ENCODE measurements at regions not wholly inside any gene's neighbourhood (a gene's known extent, or its start where the extent isn't known, plus 50 kb on each side); places are given as distances from the start of the nearest gene placed in this dataset.
A peak's percentile ranks its signal among the peaks of the same experiment; 100 is the strongest.

DNA sequence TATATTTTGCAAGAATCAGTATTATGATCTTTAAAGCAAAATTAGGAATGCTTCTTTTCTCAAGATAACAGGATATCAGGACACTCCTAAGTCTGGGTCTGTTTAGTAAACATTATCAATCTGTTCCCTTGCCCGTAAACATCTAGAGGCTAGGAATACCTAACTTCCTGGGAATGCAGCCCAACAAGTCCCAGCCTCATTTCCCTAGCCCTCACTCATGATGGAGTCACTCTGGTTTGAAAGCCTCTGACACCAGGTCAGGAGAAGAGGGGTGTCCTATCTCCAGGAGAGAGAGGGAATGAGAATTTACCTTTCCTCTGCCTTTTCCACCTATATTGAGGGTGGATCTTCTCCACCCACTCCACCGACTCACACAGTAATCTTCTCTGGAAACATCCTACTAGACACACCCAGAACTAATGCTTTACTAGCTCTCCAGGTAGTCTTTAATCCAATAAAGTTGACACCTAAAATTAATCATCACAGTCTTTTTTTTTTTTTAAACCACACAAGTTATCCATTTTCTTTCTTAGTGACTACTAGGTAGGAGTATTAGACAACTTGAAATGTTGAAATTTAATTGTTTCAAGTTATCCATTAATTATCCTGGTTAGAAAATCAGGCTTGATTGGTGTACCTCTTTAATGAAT, 659.3 kb downstream of the USP25 start:
- H3F3A ChIP-seq (ENCODE audit: insufficient read depth): no peaks in the 10 kb centered on the region
- H3K27ac ChIP-seq: no peak overlapping the region
- no peak overlapping the region for H3K4me2 ChIP-seq (ENCODE audit: unreplicated experiment)
- no peak overlapping the region for H3K4me3 ChIP-seq
- no peaks in the 10 kb centered on the region for H3K27me3 ChIP-seq (replicated peaks; ENCODE audit: insufficient read depth)
- H3K36me3 ChIP-seq (ENCODE audit: low read depth): no peaks in the 10 kb centered on the region
- no peak overlapping the region for H2AFZ ChIP-seq
- TF ChIP-seq EZH2 (IDR thresholded peaks at IDR 0.05; ENCODE audit: insufficient read depth, poor library complexity, severe bottlenecking) (no peak), EZH2phosphoT487 (IDR thresholded peaks at IDR 0.05; ENCODE audit: insufficient read depth, low read depth) (no peak)
- in situ Hi-C loops (cut with MboI): no loop called here
- no peaks in the 10 kb centered on the region for H3K9me3 ChIP-seq (ENCODE audit: low read depth)
- DNase-seq: no peak
- no peaks in the 10 kb centered on the region for H3K4me1 ChIP-seq (ENCODE audit: insufficient read depth)
- no peak overlapping the region for H3K9ac ChIP-seq
- no peaks in the 10 kb centered on the region for H3K9me2 ChIP-seq (ENCODE audit: insufficient read depth)
- 75 to 81% methylated on average over 2 of the region's 2 CpGs for WGBS, 2 experiments (ENCODE audit: low coverage in 1 of 2, low lambda C conversion rate in 2 of 2, missing lambda C conversion rate in 2 of 2)
- 0 out of 2 replicates have a peak, but pooled peaks cover 2% of the 10 kb centered on the region for H3K79me2 ChIP-seq (ENCODE audit: insufficient read depth)
- H4K20me1 ChIP-seq (ENCODE audit: insufficient read depth): no peaks in the 10 kb centered on the region

DNA sequence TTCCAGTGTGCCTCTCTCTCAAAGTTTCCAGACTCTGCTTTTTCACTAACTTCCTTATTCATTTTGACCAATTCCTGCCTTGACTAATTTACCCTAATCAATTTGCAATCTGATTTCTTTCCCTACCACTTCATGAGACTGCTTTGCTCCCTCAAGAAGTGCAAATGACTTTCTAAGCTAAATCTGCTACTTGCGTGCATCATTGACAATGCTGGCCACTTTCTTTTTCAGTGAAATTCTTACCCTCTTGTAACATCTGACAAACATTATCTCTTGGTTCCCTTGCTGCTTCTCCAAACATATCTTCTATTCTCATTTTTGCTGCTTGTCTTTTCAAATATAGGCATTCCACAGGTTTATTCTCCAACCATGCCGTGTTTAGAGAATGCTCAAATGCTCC, 659.9 kb downstream of the USP25 start:
- Histone ChIP-seq H3K4me1 (ENCODE audit: insufficient read depth) (no peaks in the 10 kb centered on the region), H3K9me3 (ENCODE audit: low read depth) (no peaks in the 10 kb centered on the region), H3K36me3 (ENCODE audit: low read depth) (no peaks in the 10 kb centered on the region), H3K9ac (no peak overlapping the region), H3K4me2 (ENCODE audit: unreplicated experiment) (no peak overlapping the region), H4K20me1 (ENCODE audit: insufficient read depth) (no peaks in the 10 kb centered on the region), H3F3A (ENCODE audit: insufficient read depth) (no peaks in the 10 kb centered on the region), H3K9me2 (ENCODE audit: insufficient read depth) (no peaks in the 10 kb centered on the region), H3K27me3 (replicated peaks; ENCODE audit: insufficient read depth) (no peaks in the 10 kb centered on the region), H3K4me3 (no peak overlapping the region), H3K79me2 (ENCODE audit: insufficient read depth) (0 out of 2 replicates have a peak, but pooled peaks cover 4% of the 10 kb centered on the region), H2AFZ (no peak overlapping the region), H3K27ac (no peak overlapping the region)
- in situ Hi-C loops (cut with MboI): no loop called here
- WGBS, 2 experiments (ENCODE audit: low coverage in 1 of 2, low lambda C conversion rate in 2 of 2, missing lambda C conversion rate in 2 of 2): 54 to 66% methylated on average over 2 of the region's 2 CpGs
- DNase-seq: no peak
- no peak for TF ChIP-seq EZH2phosphoT487 (IDR thresholded peaks at IDR 0.05; ENCODE audit: insufficient read depth, low read depth)
- no peak for TF ChIP-seq EZH2 (IDR thresholded peaks at IDR 0.05; ENCODE audit: insufficient read depth, poor library complexity, severe bottlenecking)

DNA sequence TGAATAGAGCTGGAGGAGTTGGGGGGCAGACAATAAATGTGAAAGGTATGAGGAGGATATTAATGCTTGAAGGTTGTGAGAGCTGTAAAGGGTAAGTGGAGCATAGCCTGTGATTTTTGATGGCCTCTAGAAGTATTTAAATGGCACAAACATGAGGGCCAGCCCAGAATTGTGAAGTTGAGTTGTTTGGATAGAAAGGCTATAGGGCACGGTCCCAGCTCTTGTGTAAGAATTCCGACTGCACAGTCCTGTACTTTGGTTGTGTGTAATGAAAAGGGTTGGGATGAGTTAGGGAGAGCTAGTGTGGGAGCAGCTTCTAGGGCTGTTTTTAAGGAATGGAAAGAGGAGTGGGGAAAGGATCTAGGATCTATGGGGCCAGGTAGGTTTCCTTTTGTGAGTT, 665.5 kb downstream of the USP25 start:
- Histone ChIP-seq H3K4me3 (no peak overlapping the region), H3K9me3 (ENCODE audit: low read depth) (no peaks in the 10 kb centered on the region), H4K20me1 (ENCODE audit: insufficient read depth) (no peaks in the 10 kb centered on the region), H3K27ac (no peak overlapping the region), H3K4me2 (ENCODE audit: unreplicated experiment) (no peak overlapping the region), H3F3A (ENCODE audit: insufficient read depth) (peaks cover 8% of the 10 kb centered on the region; the same call in 1 of the 2 replicates), H3K79me2 (ENCODE audit: insufficient read depth) (peaks cover 4% of the 10 kb centered on the region; the same call in 1 of the 2 replicates), H3K36me3 (ENCODE audit: low read depth) (no peaks in the 10 kb centered on the region), H3K4me1 (ENCODE audit: insufficient read depth) (0 out of 2 replicates have a peak, but pooled peaks cover 3% of the 10 kb centered on the region), H2AFZ (no peak overlapping the region), H3K27me3 (replicated peaks; ENCODE audit: insufficient read depth) (no peaks in the 10 kb centered on the region), H3K9ac (no peak overlapping the region), H3K9me2 (ENCODE audit: insufficient read depth) (no peaks in the 10 kb centered on the region)
- WGBS, 2 experiments (ENCODE audit: low coverage in 1 of 2, low lambda C conversion rate in 2 of 2, missing lambda C conversion rate in 2 of 2): 55 to 59% methylated on average over 2 of the region's 2 CpGs
- in situ Hi-C loops (cut with MboI): no loop called here
- no peak for DNase-seq
- no peak for TF ChIP-seq EZH2phosphoT487 (IDR thresholded peaks at IDR 0.05; ENCODE audit: insufficient read depth, low read depth)
- TF ChIP-seq EZH2 (IDR thresholded peaks at IDR 0.05; ENCODE audit: insufficient read depth, poor library complexity, severe bottlenecking): no peak

DNA sequence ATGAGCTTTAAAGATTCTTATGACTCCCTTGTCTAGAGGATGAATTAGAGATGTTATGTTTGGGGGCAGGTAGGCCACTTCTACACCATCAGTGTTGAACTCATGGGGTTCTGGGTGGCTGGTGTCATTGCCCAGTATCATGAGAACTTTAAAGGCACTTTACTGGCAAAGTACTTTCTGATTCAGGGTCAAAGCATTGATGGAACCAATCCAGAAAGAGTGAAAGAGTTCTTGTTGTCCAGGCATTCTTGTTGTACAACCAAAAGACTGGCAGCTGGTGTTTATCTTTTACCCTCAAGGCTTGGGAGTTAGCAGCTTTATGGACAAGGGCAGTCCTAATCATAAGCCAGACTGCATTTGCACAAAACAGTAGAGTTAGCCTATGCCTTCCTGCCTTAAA, 673.0 kb downstream of the USP25 start:
- DNase-seq: peak; percentile 14
- Histone ChIP-seq H3K4me3 (no peak overlapping the region), H3K36me3 (ENCODE audit: low read depth) (no peaks in the 10 kb centered on the region), H3K9ac (no peak overlapping the region), H3K9me3 (ENCODE audit: low read depth) (no peaks in the 10 kb centered on the region), H3K9me2 (ENCODE audit: insufficient read depth) (no peaks in the 10 kb centered on the region), H3K79me2 (ENCODE audit: insufficient read depth) (peaks cover 6% of the 10 kb centered on the region; the same call in 1 of the 2 replicates), H3K4me2 (ENCODE audit: unreplicated experiment) (no peak overlapping the region), H4K20me1 (ENCODE audit: insufficient read depth) (no peaks in the 10 kb centered on the region), H3K4me1 (ENCODE audit: insufficient read depth) (peaks cover 5% of the 10 kb centered on the region), H3K27ac (no peak overlapping the region), H2AFZ (no peak overlapping the region), H3K27me3 (replicated peaks; ENCODE audit: insufficient read depth) (no peaks in the 10 kb centered on the region), H3F3A (ENCODE audit: insufficient read depth) (peaks cover 9% of the 10 kb centered on the region; the same call in 1 of the 2 replicates)
- in situ Hi-C loops (cut with MboI): no loop called here
- TF ChIP-seq EZH2phosphoT487 (IDR thresholded peaks at IDR 0.05; ENCODE audit: insufficient read depth, low read depth) (no peak), EZH2 (IDR thresholded peaks at IDR 0.05; ENCODE audit: insufficient read depth, poor library complexity, severe bottlenecking) (no peak)

Measured in GM23248 (cell line).